Caco-2 (cell line): ENCODE measurements at regions not wholly inside any gene's neighbourhood (a gene's known extent, or its start where the extent isn't known, plus 50 kb on each side); places are given as distances from the start of the nearest gene placed in this dataset.

Experiments used
- BruUV-seq: library from RNA; stranded (reverse); fragments of 400-500 nt; replicated peaks from 2 replicates; lab custom pipeline; 2021; lab: Mats Ljungman, UMichigan
- CTCF ChIA-PET: fragments of 300-600 bp; sonication (Branson Sonifier 250); formaldehyde crosslinking; loops from one replicate; lab custom pipeline; 2022; ENCODE audit warnings: antibody characterized with exemption; lab: Charles Lee
- POLR2A ChIA-PET: fragments of 300-600 bp; sonication (Branson Sonifier 250); formaldehyde crosslinking; loops from one replicate; lab custom pipeline; 2022; ENCODE audit warnings: antibody characterized with exemption; lab: Charles Lee
- DNase-seq, 2 experiments: peaks; one replicate each; pipeline versions ENCODE4 v3.0.0 to v3.0.0-alpha.2; 2020 to 2022
- H3K27me3 ChIP-seq: replicated peaks from 2 replicates; pipeline ENCODE4 v1.6.0; 2011; ENCODE audit warnings: low read length; ENCODE audit not compliant: control insufficient read depth, insufficient read depth
- H3K36me3 ChIP-seq: 2 replicates; pipeline ENCODE4 v1.5.1; 2011; ENCODE audit warnings: low read length; ENCODE audit not compliant: control insufficient read depth, insufficient read depth
- H3K4me1 ChIP-seq: fragments of 250-450 bp; sonication (Bioruptor Pico); 2 replicates; pipeline ENCODE4 v1.5.1; 2020; ENCODE audit warnings: mild to moderate bottlenecking
- H3K4me3 ChIP-seq: 2 replicates; pipeline ENCODE4 v1.5.1; 2011; ENCODE audit warnings: low read depth, mild to moderate bottlenecking, control low read depth, low read length
- H3K9me3 ChIP-seq: fragments of 250-450 bp; sonication (Bioruptor Pico); 2 replicates; pipeline ENCODE4 v1.5.1; 2020; ENCODE audit warnings: mild to moderate bottlenecking, moderate library complexity
- H3K27ac Mint-ChIP-seq: one replicate; pipeline ENCODE4 v1.8.0; 2022; ENCODE audit warnings: mixed read lengths; ENCODE audit not compliant: unreplicated experiment
- H3K27me3 Mint-ChIP-seq: one replicate; pipeline ENCODE4 v1.8.0; 2022; ENCODE audit warnings: mixed read lengths; ENCODE audit not compliant: insufficient read depth, unreplicated experiment
- H3K36me3 Mint-ChIP-seq: one replicate; pipeline ENCODE4 v1.8.0; 2022; ENCODE audit warnings: mild to moderate bottlenecking, mixed read lengths; ENCODE audit not compliant: insufficient read depth, unreplicated experiment
- H3K4me1 Mint-ChIP-seq: one replicate; pipeline ENCODE4 v1.8.0; 2022; ENCODE audit warnings: low read depth, mixed read lengths; ENCODE audit not compliant: unreplicated experiment
- H3K4me3 Mint-ChIP-seq: one replicate; pipeline ENCODE4 v1.8.0; 2022; ENCODE audit warnings: mild to moderate bottlenecking, moderate library complexity, mixed read lengths; ENCODE audit not compliant: unreplicated experiment
- H3K9me3 Mint-ChIP-seq: one replicate; pipeline ENCODE4 v1.8.0; 2022; ENCODE audit warnings: mixed read lengths; ENCODE audit not compliant: unreplicated experiment
- intact Hi-C: fragments of 100-400 bp; cut with micrococcal nuclease; formaldehyde crosslinking; loops from one replicate; pipeline ENCODE4 v1.10.0; 2022; ENCODE audit not compliant: unreplicated experiment
- TF ChIP-seq, protein P1 (sequence below), 2 experiments: fragments of 200-600 bp in 1 of 2; IDR thresholded peaks; 1 replicate in 1 of 2; 2 replicates in 1 of 2; pipeline versions ENCODE4 v1.5.1 to v1.8.0; 2011 to 2022; ENCODE audit warnings: antibody characterized with exemption in 1 of 2, control low read depth in 1 of 2, inconsistent platforms in 1 of 2, low read depth in 1 of 2, low read length in 1 of 2, mild to moderate bottlenecking in 1 of 2, moderate library complexity in 1 of 2; ENCODE audit not compliant: insufficient read depth in 1 of 2, severe bottlenecking in 1 of 2, unreplicated experiment in 1 of 2

- Mint-ChIP-seq H3K4me3 (no peak overlapping the region), H3K27me3 (no peaks in the 10 kb centered on the region), H3K27ac (peak overlapping the region; percentile 79), H3K36me3 (peaks cover 6% of the 10 kb centered on the region), H3K9me3 (peaks cover 34% of the 10 kb centered on the region), H3K4me1 (peaks cover 28% of the 10 kb centered on the region)
- ChIA-PET CTCF (no interaction called here), POLR2A (interaction anchor here (1.2 kb wide), 1 partner anchor 278 kb away, joined by 3 read pairs; the partner anchor contains the start of gene NUAK1)
- H3K9me3 ChIP-seq = no peaks in the 10 kb centered on the region
- BruUV-seq = no TSS peak
- intact Hi-C loops = loop anchor here (2.0 to 10.0 kb wide), 2 partner anchors 46 to 274 kb away; partner anchors contain the start of gene NUAK1
- H3K36me3 ChIP-seq = no peaks in the 10 kb centered on the region
- no peaks in the 10 kb centered on the region for H3K27me3 ChIP-seq
- H3K4me3 ChIP-seq = no peak overlapping the region
- peaks cover 31% of the 10 kb centered on the region for H3K4me1 ChIP-seq
- TF ChIP-seq, protein P1, sequence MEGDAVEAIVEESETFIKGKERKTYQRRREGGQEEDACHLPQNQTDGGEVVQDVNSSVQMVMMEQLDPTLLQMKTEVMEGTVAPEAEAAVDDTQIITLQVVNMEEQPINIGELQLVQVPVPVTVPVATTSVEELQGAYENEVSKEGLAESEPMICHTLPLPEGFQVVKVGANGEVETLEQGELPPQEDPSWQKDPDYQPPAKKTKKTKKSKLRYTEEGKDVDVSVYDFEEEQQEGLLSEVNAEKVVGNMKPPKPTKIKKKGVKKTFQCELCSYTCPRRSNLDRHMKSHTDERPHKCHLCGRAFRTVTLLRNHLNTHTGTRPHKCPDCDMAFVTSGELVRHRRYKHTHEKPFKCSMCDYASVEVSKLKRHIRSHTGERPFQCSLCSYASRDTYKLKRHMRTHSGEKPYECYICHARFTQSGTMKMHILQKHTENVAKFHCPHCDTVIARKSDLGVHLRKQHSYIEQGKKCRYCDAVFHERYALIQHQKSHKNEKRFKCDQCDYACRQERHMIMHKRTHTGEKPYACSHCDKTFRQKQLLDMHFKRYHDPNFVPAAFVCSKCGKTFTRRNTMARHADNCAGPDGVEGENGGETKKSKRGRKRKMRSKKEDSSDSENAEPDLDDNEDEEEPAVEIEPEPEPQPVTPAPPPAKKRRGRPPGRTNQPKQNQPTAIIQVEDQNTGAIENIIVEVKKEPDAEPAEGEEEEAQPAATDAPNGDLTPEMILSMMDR (IDR thresholded peaks at IDR 0.05; ENCODE audit: insufficient read depth in 1 of 2, low read depth in 1 of 2, low read length in 1 of 2, severe bottlenecking in 1 of 2, unreplicated experiment in 1 of 2) = no peak
- peak in 1 of 2 experiments; percentile 8 for DNase-seq
Observed at GRCh38 chr12:105861227-105861626, 277.5 kb downstream of the NUAK1 start.

DNA sequence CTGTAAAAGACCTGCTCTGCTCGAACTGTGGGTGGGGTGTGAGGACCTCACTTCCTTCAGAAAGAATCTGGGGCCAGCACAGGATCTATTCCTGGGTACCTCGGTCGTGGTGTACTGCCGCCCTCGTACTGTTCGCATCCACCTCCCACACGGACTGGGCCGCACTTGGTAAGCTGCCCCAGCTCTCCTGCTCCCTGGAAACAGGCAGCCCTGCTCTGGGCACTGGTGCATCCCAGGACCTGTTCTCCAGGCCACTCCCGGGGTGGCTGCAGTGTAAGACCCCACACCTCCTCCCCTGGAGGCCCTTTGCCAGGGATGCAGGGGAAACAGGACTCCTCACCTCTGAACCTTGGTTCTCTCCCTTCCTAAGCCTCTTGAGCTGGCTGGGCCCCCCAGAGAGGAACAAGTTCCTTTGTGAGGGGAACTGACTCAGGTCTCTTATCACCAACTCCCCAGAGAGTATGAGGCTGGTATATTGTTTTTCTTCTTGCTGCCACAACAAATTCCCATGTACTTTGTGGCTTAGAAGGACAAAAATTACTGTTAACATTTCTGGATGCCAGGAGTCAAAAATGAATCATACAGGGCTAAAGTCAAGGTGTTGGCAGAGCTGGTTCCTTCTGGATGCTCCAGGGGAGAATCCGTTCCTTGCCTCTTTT lies 276.5 kb downstream of the NUAK1 start:
- ChIA-PET POLR2A (interaction anchor here (0.6 kb wide), 1 partner anchor 778 kb away, joined by 6 read pairs; no protein-coding TSS in a partner anchor), CTCF (no interaction called here)
- Mint-ChIP-seq H3K27ac (no peak overlapping the region), H3K4me1 (peaks cover 28% of the 10 kb centered on the region), H3K36me3 (peaks cover 6% of the 10 kb centered on the region), H3K4me3 (no peak overlapping the region), H3K9me3 (peaks cover 25% of the 10 kb centered on the region), H3K27me3 (no peaks in the 10 kb centered on the region)
- H3K4me3 ChIP-seq = no peak overlapping the region
- H3K27me3 ChIP-seq = no peaks in the 10 kb centered on the region
- TF ChIP-seq, protein P1 (IDR thresholded peaks at IDR 0.05; ENCODE audit: insufficient read depth in 1 of 2, low read depth in 1 of 2, low read length in 1 of 2, severe bottlenecking in 1 of 2, unreplicated experiment in 1 of 2) = no peak
- H3K4me1 ChIP-seq = peaks cover 31% of the 10 kb centered on the region
- DNase-seq = no peak
- H3K9me3 ChIP-seq = no peaks in the 10 kb centered on the region
- no TSS peak for BruUV-seq
- intact Hi-C loops = loop anchor here (10.0 kb wide), 1 partner anchor 273 kb away; the partner anchor contains the start of gene NUAK1
- H3K36me3 ChIP-seq = no peaks in the 10 kb centered on the region

- Histone ChIP-seq H3K36me3 (no peaks in the 10 kb centered on the region), H3K9me3 (no peaks in the 10 kb centered on the region), H3K27me3 (no peaks in the 10 kb centered on the region), H3K4me3 (no peak overlapping the region), H3K4me1 (peaks cover 27% of the 10 kb centered on the region)
- Mint-ChIP-seq H3K36me3 (no peaks in the 10 kb centered on the region), H3K4me3 (no peak overlapping the region), H3K9me3 (peaks cover 13% of the 10 kb centered on the region), H3K27ac (no peak overlapping the region), H3K4me1 (peaks cover 21% of the 10 kb centered on the region), H3K27me3 (no peaks in the 10 kb centered on the region)
- intact Hi-C loops = loop anchor here (10.0 kb wide), 1 partner anchor 270 kb away; the partner anchor contains the start of gene NUAK1
- no peak for DNase-seq
- ChIA-PET CTCF (no interaction called here), POLR2A (no interaction called here)
- BruUV-seq = no TSS peak
- TF ChIP-seq, protein P1 (IDR thresholded peaks at IDR 0.05; ENCODE audit: insufficient read depth in 1 of 2, low read depth in 1 of 2, low read length in 1 of 2, severe bottlenecking in 1 of 2, unreplicated experiment in 1 of 2) = no peak
Observed at GRCh38 chr12:105864316-105864715, 274.4 kb downstream of the NUAK1 start.
